DMS114 treated with DMSO at 0.1 percent for 48 hours (cell line): ENCODE measurements at regions not wholly inside any gene's neighbourhood (a gene's known extent, or its start where the extent isn't known, plus 50 kb on each side); places are given as distances from the start of the nearest gene placed in this dataset.
"Not testable (repeated sequence)": the region's sequence is repeated elsewhere in the genome, so short reads cannot be mapped to it uniquely, and the experiment has no call there.

Experiments
- DNase-seq: peaks from one replicate; lab custom pipeline; 2025; ENCODE audit not compliant: unreplicated experiment; lab: John Stamatoyannopoulos, UW

DNA sequence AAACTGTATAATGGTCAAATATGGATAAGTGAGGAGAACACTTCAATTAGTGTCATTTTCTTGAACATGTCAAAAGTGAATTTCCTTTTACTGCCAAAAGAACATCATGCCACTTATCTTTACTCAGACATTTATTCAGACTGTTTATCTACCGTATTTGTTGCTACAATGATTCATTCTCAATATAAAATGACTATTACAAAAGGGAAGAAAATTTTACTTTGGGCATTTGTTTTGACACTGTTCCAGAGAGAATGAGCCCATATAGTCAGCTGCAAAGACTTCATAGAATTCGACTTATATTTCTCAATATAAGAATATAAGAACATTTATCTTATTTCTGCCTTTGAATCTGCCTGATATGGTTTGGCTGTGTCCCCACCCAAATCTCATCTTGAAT is 1699.1 kb downstream of the BRINP3 start:
- DNase-seq: no peak

DNA sequence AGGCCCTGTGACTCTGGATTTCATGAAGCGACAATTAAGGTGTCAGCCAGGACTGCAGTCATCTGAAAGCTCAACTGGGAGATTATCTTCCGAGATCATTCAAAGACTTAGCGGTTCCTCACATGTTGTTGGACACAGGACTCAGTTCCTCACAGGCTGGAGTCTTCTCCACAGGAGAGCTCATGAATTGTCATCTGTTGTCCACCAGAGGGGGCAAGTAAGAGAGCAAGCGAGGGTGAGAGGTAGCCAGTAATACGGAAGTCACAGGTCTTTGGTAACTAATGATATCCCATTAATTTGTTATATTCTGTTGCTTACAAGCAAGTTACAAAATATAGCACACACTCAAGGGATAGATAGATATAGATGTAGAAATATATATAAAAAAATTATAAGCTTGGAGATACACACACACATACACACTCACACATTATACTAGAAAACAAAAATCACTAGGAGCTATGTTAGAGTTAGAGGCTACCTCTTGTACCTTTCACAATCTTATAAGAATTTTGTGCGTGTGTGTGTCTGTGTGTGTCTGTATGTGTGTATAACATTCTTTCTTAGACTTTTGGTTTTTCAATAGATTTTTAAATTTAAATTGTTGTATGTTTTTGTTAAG is 1695.3 kb downstream of the BRINP3 start:
- DNase-seq: peak; percentile 52

DNA sequence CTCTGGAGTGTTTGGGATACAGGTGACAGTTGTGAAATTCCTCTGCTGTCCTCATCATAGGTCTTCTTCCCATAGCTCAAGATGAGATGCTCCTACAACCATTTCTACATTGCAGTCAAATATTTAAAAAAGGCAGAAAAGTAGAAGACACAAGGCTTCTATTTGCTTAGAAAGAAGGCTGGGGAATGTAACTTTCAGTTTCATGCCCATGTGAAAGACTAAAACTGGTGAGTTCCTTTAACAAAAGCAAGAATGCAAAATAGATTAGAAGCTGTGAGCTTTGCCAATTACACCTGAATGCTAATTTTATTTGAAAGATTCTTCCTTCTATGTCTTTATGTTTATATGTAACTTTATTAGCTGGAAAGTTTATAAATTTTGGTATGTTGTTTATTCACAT is 1682.7 kb downstream of the BRINP3 start:
- no peak for DNase-seq

DNA sequence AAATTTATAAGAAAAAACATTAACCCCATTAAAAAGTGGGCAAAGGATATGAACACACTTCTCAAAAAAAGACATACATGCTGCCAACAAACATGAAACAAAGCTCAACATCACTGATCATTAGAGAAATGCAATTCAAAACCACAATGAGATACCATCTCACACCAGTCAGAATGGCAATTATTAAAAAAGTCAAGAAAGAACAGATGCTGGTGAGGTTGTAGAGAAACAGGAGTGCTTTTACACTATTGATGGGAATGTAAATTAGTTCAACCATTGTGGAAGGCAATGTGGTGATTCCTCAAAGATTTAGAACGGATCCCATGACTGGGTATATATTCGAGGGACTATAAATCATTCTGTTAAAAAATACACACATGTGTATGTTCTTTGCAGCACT is 1665.5 kb downstream of the BRINP3 start:
- not testable (repeated sequence) for DNase-seq

DNA sequence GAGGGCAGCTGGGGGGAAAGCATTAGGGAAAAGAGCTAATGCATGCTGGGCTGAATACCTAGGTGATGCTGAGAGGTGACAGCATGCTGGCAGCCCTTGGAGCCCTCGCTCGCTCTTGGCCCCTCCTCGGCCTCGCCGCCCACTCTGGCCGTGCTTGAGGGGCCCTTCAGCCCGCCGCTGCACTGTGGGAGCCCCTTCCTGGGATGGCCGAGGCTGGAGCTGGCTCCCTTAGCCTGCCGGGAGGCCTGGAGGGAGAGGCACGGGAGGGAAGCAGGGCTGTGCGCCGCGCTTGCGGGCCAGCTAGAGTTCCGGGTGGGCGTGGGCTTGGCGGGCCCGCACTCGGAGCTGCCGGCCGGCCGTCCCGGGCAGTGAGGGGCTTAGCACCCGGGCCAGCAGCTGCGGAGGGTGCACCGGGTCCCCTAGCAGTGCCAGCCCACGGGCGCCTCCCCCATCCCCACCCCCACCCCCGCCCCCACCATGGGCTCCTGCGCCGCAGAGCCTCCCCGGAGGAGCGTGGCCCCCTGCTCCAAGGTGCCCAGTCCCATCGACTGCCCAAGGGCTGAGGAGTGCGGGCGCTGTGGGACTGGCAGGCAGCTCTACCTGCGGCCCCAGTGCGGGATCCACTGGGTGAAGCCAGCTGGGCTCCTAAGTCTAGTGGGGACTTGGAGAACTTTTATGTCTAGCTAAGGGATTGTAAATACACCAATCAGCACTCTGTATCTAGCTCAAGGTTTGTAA is 1664.7 kb downstream of the BRINP3 start:
- not testable (repeated sequence) for DNase-seq

DNA sequence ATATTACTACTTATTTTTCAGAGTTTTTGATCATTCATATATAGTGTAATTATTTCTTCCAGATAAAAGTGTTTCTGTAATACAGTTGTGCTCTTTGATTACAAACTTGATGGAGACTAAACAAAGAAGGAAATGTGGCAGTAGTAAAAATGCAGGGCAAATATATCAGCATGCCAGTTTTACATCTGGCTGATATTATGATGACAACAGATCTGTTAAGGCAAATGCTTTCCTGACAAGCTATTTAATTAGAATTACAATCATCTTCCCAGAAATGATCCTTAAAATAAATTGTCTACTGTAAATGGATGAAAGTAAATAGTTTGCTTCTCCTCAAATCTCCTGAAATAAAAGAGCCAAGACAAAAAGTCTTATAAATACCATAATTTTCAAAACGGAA is 1659.8 kb downstream of the BRINP3 start:
- DNase-seq: no peak

DNA sequence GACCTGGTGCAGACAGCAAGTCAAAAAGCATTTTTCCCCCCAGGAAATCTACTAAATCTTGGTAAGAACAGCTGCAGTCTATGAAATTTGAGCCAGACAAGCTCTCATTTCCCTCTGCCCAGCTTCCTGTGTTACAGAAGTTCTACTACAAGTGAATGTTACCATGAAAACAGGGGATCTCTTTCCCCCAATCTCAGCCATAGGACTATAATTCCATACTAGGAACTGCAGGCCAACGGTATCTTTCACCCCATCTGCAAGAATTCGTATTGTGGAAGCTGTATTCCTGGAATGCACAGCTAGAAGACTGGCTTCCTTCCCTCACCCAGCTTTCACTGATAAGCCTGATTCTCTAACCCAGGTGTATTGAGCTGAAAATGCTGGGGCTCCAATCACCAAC is 1655.4 kb downstream of the BRINP3 start:
- no peak for DNase-seq

DNA sequence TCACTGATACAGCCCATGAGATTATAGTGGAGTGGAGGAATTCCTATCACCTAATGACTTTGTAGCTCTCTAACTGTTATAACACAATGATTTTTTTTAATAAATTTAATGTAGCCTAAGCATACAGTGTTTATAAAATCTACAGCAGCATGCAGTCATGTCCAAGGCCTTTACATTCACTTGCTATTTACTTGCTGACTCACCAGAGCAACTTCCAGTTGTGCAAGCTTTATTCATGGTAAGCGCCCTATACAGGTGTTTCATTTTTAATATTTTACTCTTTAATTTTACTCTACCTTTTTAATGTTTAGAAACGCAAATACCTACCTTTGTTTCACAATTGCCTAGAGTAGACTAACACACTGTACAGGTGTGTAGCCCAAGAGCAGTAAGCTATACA is 1652.2 kb downstream of the BRINP3 start:
- no peak for DNase-seq

DNA sequence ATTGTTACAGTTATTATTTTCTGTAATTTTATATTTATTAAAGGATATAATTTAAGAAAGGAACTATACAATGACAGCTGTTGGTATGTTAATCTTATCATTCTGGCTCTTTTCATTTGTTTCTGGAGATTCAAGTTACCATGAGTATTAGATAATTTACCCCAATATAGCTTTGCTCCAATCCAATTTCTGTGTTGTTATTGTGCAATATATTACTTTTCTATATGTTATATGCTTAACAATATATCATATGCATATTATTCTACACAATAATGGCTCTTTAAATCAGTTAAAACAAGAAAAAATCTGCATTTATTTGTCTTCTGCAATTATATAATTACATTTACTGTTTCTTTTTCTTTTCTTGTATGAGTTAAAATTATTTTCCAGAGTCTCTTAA is 1650.9 kb downstream of the BRINP3 start:
- no peak for DNase-seq

DNA sequence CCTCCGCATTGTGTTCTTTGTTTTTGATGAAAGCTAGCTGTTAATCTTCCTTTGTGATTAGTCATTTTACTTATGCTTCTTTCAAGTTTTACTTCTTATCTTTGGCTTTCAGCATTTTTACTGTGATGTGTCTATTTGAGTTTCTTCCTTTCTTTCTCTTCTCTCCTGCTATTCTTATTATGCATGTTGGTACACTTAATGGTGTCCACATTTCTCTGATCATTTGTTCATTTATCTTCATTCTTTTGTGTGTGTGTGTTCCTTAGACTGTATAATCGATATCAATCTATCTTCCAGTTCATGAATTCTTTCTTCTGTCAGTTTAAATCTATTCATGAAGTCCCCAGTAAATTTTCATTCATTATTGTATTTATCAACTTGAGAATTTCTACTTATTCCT is 1650.3 kb downstream of the BRINP3 start:
- DNase-seq: no peak

DNA sequence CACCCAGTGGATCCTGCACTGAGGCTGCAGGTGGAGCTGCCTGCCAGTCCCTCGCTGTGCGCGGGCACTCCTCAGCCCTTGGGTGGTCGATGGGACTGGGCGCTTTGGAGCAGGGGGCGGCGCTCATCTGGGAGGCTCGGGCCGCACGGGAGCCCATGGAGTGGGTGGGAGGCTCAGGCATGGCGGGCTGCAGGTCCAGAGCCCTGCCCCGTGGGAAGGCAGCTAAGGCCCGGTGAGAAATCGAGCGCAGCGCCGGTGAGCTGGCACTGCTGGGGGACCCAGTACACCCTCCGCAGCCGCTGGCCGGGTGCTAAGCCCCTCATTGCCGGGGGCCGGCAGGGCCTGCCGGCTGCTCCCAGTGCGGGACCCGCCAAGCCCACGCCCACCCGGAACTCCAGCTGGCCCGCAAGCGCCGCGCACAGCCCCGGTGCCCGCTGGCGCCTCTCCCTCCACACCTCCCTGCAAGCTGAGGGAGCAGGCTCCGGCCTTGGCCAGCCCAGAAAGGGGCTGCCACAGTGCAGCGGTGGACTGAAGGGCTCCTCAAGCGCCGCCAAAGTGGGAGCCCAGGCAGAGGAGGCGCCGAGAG is 1636.5 kb downstream of the BRINP3 start:
- not testable (repeated sequence) for DNase-seq

DNA sequence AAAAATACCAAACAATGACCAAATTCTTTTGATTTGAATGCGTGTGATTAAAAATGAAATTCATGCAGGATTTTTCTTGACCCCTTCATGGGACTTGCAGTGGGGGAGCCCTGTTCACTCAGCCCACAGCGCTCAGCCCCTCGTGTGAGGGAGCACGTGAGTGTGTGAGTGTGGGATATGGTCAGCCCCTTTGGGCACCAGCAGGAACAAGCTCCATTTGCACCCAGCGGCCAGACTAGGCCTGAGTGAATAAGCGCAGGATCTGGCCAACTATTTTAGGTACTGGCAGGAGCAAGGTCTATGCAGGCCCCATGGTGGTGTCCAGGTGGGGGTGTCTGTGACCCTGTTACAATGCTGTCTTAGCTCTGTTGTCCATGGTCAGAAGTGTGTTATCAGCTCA is 1631.2 kb downstream of the BRINP3 start:
- DNase-seq: no peak

DNA sequence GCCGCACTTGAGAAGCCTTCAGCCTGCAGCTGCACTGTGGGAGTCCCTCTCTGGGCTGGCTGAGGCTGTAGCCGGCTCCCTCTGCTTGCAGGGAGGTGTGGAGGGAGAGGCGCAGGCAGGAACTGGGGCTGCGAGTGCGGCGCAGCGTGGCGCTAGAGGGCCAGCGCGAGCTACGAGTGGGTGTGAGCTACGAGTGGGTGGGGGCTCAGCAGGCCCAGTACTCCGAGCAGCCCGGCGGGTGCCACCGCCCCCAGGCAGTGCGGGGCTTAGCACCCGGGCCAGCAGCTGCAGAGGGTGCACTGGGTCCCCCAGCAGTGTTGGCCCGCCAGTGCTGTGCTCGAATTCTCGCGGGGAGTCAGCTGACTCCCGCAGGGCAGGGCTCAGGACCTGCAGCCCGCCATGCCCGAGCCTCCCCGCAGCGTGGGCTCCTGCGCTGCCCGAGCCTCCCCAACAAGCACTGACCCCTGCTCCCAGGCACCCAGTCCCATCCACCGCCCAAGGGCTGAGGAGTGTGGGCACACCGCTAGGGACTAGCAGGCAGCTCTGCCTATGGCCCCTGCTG is 1620.1 kb downstream of the BRINP3 start:
- DNase-seq: no peak

DNA sequence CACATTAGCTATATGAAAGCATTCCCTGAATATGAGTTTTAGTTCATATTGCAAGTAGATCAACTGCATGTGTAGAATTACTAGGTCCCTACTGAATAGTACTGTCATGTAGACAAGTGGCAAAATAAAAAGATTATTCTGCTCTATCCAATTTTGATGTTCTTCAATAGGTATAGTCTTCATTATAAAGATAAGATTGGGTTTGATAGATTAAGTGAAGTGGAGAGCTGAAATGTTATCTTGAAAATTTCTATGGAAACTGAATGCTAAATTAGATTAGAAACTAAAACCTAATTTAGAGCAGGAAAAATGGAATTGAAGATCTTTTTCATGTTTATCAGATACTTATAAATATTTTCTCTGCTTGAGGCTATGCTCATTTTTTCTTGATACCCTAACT is 1610.0 kb downstream of the BRINP3 start:
- no peak for DNase-seq

DNA sequence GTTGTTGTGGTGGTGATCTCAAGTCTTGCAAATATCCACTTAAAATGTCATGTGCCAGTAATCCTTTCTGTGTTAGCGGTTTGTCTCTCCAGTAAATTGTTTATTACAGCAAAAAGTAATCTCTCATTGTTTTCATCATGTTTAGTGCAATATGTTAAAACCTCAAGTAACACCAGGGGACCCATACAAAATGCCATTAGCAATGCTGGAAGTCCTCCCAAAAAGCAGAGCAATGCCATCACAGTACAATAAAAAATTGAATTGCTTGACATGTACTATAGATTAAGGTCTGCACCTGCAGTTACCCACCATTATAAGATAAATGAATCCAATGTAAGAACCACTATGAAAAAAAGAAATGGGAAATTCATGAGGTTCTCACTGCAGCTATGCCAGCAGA is 1606.5 kb downstream of the BRINP3 start:
- no peak for DNase-seq

DNA sequence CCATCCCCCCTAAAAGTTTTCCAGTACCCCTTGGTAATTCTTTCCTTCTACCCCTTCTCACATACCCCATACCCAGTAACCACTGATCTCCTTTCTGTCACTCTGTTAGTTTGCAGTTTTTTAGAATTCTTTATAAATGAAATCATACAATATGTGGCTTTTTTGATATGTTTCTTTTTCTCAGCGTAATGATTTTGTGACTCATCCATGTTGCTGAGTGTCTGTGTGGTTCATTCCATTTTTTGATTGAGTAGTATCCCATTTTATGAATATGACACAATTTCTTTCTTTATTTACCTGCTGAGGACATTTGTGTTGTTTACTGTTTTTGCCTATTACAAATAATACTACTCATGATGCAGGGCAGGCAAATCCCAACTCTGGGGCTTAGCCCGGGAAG is 1605.3 kb downstream of the BRINP3 start:
- DNase-seq: no peak

DNA sequence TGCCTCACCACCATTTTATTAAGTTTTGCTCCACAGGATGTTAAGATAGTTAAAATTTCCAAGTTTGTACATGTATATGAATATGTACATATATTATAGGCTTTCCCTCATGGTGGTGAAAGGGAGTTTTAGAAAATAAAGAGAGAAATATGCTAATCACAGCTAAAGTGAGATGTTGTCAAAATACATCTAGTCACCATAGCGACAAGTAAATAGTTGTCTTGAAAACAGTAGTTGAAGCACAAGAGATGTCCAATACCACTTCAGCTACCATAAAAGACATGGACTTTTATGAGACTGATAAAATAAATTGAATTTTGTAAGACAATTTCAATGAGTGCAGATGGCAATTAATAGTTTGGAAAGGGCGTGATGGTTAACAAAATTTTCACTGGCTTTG is 1600.0 kb downstream of the BRINP3 start:
- no peak for DNase-seq

DNA sequence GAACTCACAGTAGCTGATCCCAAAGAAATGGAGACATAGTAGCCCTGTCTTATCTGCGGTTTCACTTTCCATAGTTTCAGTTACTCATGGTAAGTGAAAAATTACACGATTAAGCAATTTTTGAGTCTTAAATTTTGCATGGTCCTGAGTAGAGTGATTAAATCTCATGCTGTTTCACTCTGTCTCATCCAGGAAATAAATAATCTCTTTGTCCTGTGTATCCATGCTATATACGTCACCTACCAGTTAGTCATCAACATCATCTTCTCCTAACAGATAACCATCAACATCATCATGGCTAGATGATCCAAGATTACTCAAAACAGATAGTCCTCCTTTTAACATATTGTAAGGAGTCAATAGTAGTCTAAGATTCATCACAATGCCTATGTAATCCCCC is 1589.3 kb downstream of the BRINP3 start:
- no peak for DNase-seq

DNA sequence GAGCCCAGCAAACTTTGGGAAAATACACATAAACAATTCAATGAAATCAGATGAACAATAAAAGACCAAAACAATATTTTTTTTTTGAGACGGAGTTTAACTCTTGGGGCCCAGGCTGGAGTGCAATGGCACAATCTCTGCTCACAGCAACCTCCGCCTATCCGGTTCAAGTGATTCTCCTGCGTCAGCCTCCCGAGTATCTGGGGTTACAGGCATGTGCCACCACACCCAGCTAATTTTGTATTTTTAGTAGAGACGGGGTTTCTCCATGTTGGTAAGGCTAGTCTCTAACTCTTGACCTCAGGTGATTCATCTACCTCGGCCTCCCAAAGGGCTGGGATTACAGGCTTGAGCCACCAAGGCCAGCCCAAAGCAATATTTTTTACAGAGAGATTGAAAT is 1588.5 kb downstream of the BRINP3 start:
- no peak for DNase-seq

DNA sequence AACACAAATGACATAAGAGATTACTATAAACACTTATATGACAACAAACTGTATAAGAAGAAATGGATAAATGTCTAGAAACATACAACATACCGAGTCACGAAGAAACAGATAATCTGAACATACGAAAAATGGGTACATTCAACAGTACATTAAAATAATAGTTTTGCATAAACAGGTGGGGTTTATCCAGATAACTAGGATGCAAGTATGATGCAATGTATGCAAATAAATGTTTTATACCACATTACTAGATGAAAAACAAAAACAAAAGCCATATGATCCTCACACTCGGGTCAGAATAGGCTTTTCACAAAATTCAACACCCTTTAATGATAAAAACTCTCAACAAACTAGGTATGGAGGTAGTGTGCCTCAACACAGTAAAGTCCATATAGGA is 1585.7 kb downstream of the BRINP3 start:
- no peak for DNase-seq

DNA sequence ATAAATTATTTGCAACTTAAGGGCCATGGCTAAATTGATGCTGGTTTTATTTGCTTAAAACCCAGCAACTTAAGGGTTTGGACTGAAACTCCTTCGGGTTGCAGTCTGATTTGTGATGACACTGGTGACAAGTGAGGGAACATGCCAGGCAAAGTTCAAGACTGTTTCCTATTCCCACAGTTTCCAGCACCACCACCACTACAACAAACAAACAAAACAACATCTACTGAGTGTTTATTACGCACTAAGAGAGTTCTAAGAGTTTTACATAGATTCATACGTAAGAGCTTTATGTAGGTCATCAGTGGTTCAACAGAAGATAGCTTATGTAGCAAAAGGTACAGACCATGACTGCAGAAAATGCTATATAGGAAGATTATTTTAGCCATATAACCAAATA is 1582.1 kb downstream of the BRINP3 start:
- DNase-seq: no peak

DNA sequence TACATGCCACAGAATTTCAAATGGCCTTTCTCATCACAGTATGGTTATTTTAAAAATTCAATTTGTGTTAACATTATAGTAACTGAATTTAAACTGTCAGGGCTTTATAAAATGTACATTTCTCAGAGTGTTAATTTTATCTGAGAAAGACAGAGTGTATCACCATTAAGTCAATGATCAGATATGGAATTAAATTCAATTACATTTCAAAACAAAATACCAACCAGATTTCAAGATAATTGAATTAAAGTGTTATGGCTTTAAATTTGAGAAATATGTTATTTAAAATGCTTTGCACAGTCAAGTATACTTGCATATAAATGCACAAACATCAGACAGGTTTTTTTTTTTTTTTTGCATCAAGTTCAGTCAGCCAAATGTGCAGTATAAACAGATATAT is 1574.4 kb downstream of the BRINP3 start:
- DNase-seq: no peak
